H1 (cell line): ENCODE measurements at regions not wholly inside any gene's neighbourhood (a gene's known extent, or its start where the extent isn't known, plus 50 kb on each side); places are given as distances from the start of the nearest gene placed in this dataset.

ENCODE experiments used
- CHD7 ChIP-seq: fragments of 300-600 bp; sonication (generic); IDR thresholded peaks from 2 replicates; pipeline ENCODE4 v1.7.1; 2012; ENCODE audit warnings: low read length, moderate library complexity, mild to moderate bottlenecking, inconsistent platforms; ENCODE audit not compliant: insufficient replicate concordance
- CTBP2 ChIP-seq: IDR thresholded peaks from 2 replicates; pipeline ENCODE4 v1.7.0; 2011; ENCODE audit warnings: borderline replicate concordance, mild to moderate bottlenecking, moderate library complexity, mixed read lengths, low read length; ENCODE audit not compliant: insufficient read depth, insufficient read length
- CTCF ChIP-seq, 3 experiments: IDR thresholded peaks; 1 replicate in 2 of 3; 2 replicates in 1 of 3; pipeline versions ENCODE4 v1.5.1 to v1.6.1; 2011; ENCODE audit warnings: low read length in 3 of 3, mild to moderate bottlenecking in 3 of 3, inconsistent platforms in 2 of 3, low read depth in 1 of 3, moderate library complexity in 1 of 3; ENCODE audit not compliant: insufficient read depth in 1 of 3; ENCODE audit errors: control extremely low read depth in 1 of 3
- MAFK ChIP-seq: IDR thresholded peaks from 2 replicates; pipeline ENCODE4 v1.6.1; 2012; ENCODE audit warnings: low read depth, mild to moderate bottlenecking, improper control_type of control experiment, low read length
- MAX ChIP-seq: IDR thresholded peaks from 2 replicates; pipeline ENCODE4 v1.6.1; 2012; ENCODE audit warnings: inconsistent platforms
- PHF8 ChIP-seq: fragments of 200-600 bp; sonication (generic); conservative IDR thresholded peaks from 2 replicates; pipeline ENCODE4 v1.7.1; 2012; ENCODE audit warnings: low read depth, mild to moderate bottlenecking, inconsistent platforms, low read length, moderate library complexity
- POLR2A ChIP-seq, 2 experiments: IDR thresholded peaks; 1 replicate in 1 of 2; 2 replicates in 1 of 2; pipeline ENCODE4 v1.6.1; 2011; ENCODE audit warnings: low read depth in 2 of 2, low read length in 2 of 2, mild to moderate bottlenecking in 2 of 2; ENCODE audit errors: control extremely low read depth in 1 of 2
- RBBP5 ChIP-seq: IDR thresholded peaks from 2 replicates; pipeline ENCODE4 v1.7.1; 2012; ENCODE audit warnings: low read depth, mild to moderate bottlenecking, inconsistent platforms, low read length, moderate library complexity, borderline replicate concordance
- TAF1 ChIP-seq: IDR thresholded peaks from 2 replicates; pipeline ENCODE4 v1.6.1; 2011; ENCODE audit warnings: mild to moderate bottlenecking, low read depth, low read length
- TCF12 ChIP-seq: IDR thresholded peaks from 2 replicates; pipeline ENCODE4 v1.6.1; 2011; ENCODE audit warnings: low read depth, mild to moderate bottlenecking, low read length

GRCh38 chr2:225980372-225980771 lies 580.9 kb downstream of the NYAP2 start (continued):
- TF ChIP-seq CHD7 (no peak), MAFK (no peak), TAF1 (no peak), POLR2A (IDR thresholded peaks at IDR 0.05; ENCODE audit: control extremely low read depth in 1 of 2, low read depth in 2 of 2, low read length in 2 of 2) (no peak), PHF8 (no peak), TCF12 (no peak), RBBP5 (no peak), CTBP2 (no peak), MAX (no peak), CTCF (IDR thresholded peaks at IDR 0.05; ENCODE audit: control extremely low read depth in 1 of 3, insufficient read depth in 1 of 3, low read depth in 1 of 3, low read length in 3 of 3) (no peak)
- TF ChIP-seq, all 59 proteins: peak for 0
